ENCODE measurements at regions not wholly inside any gene's neighbourhood (a gene's known extent, or its start where the extent isn't known, plus 50 kb on each side); places are given as distances from the start of the nearest gene placed in this dataset.
A peak's percentile ranks its signal among the peaks of the same experiment; 100 is the strongest.

DNA sequence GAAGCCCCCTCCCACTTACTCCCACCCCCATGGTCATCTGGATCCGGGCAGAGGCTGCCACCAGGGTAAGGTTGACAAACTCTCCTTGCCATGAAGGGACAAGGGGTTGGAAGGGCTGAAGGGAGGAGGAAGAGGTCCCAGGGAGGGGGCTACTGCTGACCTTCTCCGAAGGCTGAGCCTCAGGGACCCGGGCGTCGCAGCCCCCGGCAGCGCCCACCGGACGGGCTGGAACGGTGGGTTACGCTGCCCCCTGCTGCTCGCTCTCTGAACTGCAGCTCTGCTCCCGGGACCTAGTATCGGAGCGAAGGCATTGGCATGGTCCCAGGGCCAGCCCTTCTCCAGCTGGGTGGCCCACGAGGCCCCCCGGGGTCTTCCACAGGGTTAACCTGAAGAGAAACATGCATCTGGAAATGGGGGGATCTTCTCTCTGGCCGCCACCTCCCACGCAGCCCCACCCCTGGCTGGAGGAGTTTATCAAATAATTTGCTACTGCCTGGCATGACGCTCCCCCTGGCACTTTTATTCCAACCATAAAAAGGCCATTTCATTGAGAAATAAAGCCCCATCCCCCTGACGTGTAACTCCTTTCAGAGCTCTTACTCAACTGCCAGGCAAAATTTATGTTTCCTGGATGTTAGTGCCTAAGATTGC is 70.4 kb upstream of the TARDBP start:
- TF ChIP-seq, protein P1, sequence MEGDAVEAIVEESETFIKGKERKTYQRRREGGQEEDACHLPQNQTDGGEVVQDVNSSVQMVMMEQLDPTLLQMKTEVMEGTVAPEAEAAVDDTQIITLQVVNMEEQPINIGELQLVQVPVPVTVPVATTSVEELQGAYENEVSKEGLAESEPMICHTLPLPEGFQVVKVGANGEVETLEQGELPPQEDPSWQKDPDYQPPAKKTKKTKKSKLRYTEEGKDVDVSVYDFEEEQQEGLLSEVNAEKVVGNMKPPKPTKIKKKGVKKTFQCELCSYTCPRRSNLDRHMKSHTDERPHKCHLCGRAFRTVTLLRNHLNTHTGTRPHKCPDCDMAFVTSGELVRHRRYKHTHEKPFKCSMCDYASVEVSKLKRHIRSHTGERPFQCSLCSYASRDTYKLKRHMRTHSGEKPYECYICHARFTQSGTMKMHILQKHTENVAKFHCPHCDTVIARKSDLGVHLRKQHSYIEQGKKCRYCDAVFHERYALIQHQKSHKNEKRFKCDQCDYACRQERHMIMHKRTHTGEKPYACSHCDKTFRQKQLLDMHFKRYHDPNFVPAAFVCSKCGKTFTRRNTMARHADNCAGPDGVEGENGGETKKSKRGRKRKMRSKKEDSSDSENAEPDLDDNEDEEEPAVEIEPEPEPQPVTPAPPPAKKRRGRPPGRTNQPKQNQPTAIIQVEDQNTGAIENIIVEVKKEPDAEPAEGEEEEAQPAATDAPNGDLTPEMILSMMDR (IDR thresholded peaks at IDR 0.05; ENCODE audit: low read depth, low read length), result peak; percentile 96
- H3K4me3 ChIP-seq (ENCODE audit: low read depth, low read length), result no peak overlapping the region; the same call in 1 of the 2 replicates
- DNase-seq, result peak; percentile 62

DNA sequence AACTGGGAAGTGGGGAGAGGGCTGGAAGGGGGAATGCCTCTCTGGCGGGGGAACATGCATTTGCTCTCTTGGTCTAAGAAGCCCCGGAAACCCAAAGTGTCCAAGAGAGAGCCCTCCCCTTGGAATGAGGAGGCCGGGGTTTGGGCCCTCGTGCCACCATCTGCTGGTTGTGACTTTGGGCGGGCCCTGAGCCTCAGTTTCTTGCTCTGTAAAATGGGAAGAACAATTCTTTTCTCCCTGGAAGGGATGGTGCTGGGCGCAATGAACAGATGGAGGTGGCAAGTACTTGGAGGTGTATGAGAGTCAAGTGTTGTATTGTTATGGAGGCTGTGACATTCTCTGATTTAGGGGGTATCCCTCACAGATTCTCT is 69.9 kb upstream of the TARDBP start:
- Histone ChIP-seq H3K27ac (no peak overlapping the region), H3K9me3 (ENCODE audit: severe bottlenecking) (no peaks in the 10 kb centered on the region), H3K27me3 (ENCODE audit: insufficient read depth, low read depth, severe bottlenecking) (no peaks in the 10 kb centered on the region), H3K4me3 (ENCODE audit: low read depth, low read length) (no peak overlapping the region), H3K36me3 (no peaks in the 10 kb centered on the region)
- DNase-seq, result no peak
- TF ChIP-seq, protein P1 (IDR thresholded peaks at IDR 0.05; ENCODE audit: low read depth, low read length), result no peak

More for the DNA sequence above, 70.4 kb upstream of the TARDBP start:
- H3K36me3 ChIP-seq, result no peaks in the 10 kb centered on the region
- no peak overlapping the region for H3K27ac ChIP-seq
- H3K27me3 ChIP-seq (ENCODE audit: insufficient read depth, low read depth, severe bottlenecking), result no peaks in the 10 kb centered on the region
- H3K9me3 ChIP-seq (ENCODE audit: severe bottlenecking), result no peaks in the 10 kb centered on the region

DNA sequence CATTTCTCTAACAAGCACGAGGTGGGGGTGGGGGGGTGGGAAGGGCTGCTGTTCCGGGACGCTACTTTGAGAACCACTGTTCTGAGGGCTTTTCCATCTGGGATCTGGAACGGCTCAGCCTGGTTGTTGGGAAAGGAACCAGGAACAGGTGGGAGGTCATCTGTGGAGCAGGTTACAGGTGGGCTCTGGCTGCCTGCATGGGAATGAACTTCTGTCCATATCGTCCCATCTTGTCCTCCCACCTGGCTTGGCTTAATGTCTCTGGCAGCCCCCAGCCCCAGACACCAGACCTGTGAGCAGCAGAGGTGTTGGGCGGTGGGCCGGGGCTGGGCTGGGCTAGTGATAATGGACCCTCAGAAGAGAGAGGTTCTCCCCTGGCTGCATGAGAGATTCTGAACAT is 69.4 kb upstream of the TARDBP start:
- no peaks in the 10 kb centered on the region for H3K36me3 ChIP-seq
- no peaks in the 10 kb centered on the region for H3K27me3 ChIP-seq (ENCODE audit: insufficient read depth, low read depth, severe bottlenecking)
- no peak overlapping the region for H3K4me3 ChIP-seq (ENCODE audit: low read depth, low read length)
- DNase-seq, result no peak
- H3K9me3 ChIP-seq (ENCODE audit: severe bottlenecking), result no peaks in the 10 kb centered on the region
- no peak overlapping the region for H3K27ac ChIP-seq
- TF ChIP-seq, protein P1 (IDR thresholded peaks at IDR 0.05; ENCODE audit: low read depth, low read length), result no peak

DNA sequence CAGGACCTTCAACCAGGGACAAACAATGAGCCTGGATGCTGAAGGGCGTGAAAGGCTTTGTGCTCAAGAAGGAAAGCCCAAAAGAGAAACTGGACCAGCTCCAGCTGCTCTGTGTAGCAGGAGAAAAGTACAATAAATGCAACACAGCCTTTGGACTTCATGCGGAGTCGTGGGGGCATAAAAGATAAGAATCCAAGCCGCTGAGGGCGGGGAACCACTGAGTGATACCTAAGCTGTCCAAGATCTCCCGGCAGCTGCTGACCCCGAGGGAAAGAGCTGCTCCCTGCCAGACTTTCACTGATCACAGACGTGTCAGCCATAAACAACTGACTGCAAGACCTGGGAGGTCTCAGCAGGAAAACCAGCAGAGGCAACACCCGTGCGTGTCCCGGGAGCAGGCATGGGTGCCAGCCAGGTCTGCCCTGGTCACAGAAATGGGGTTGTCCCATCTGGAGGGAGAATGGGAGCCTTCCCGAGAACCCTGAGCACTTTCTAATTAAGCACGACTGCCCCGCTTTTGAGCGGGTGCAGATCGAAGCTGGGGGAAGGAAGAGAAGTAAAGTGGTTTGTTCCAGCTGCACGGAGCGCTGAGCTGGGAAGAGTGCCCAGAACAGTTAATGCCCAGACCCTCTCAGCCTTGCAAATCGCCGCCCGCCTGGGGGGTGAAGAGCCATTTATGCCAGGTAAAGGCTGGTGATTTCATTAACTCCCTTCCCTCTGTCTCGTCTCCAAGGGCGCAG is 68.3 kb upstream of the TARDBP start:
- Histone ChIP-seq H3K4me3 (ENCODE audit: low read depth, low read length) (peak overlapping the region; percentile 7; the same call in 1 of the 2 replicates), H3K9me3 (ENCODE audit: severe bottlenecking) (no peaks in the 10 kb centered on the region), H3K27ac (no peak overlapping the region), H3K27me3 (ENCODE audit: insufficient read depth, low read depth, severe bottlenecking) (no peaks in the 10 kb centered on the region), H3K36me3 (no peaks in the 10 kb centered on the region)
- TF ChIP-seq, protein P1 (IDR thresholded peaks at IDR 0.05; ENCODE audit: low read depth, low read length), result no peak
- DNase-seq, result peak; percentile 54

DNA sequence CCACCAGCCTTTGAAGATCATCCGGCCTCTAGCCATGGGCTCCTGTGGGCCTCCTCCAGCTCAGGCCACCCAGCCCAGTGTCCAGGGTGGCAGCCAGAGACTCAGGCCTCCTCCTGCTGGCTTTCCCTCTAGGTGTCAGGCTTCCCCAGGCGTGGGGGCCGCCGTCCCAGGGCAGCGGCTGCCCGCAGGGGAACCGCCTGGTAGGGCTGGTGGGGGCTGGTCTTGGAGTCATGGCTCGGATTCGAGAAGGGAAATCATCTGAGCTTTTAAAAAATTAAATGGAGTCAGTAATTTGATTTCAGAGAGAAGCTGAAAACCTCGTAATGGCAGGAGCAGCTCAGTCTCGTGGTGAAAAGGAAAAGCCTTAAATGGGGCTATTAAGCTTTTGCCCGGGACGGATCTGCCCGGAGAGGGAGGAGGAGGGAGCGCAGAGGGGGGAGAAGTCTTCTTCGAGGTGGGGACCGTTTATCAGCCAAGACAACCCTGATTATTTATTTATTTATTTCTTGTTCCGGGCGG is 66.4 kb upstream of the TARDBP start:
- Histone ChIP-seq H3K4me3 (ENCODE audit: low read depth, low read length) (no peak overlapping the region), H3K27me3 (ENCODE audit: insufficient read depth, low read depth, severe bottlenecking) (no peaks in the 10 kb centered on the region), H3K27ac (no peak overlapping the region), H3K9me3 (ENCODE audit: severe bottlenecking) (no peaks in the 10 kb centered on the region), H3K36me3 (no peaks in the 10 kb centered on the region)
- peak; percentile 45 for DNase-seq
- TF ChIP-seq, protein P1 (IDR thresholded peaks at IDR 0.05; ENCODE audit: low read depth, low read length), result peak; percentile 45

Data from WERI-Rb-1 (cell line).